M059J (cell line): ENCODE measurements at regions not wholly inside any gene's neighbourhood (a gene's known extent, or its start where the extent isn't known, plus 50 kb on each side); places are given as distances from the start of the nearest gene placed in this dataset.
A peak's percentile ranks its signal among the peaks of the same experiment; 100 is the strongest.

ENCODE experiments used
- DNase-seq: peaks from one replicate; pipeline ENCODE4 v3.0.0-alpha.2; 2012; ENCODE audit warnings: low read depth

- DNase-seq: no peak
These were observed 299.1 kb upstream of the DUSP10 start for GRCh38 chr1:222040955-222041354.

DNA sequence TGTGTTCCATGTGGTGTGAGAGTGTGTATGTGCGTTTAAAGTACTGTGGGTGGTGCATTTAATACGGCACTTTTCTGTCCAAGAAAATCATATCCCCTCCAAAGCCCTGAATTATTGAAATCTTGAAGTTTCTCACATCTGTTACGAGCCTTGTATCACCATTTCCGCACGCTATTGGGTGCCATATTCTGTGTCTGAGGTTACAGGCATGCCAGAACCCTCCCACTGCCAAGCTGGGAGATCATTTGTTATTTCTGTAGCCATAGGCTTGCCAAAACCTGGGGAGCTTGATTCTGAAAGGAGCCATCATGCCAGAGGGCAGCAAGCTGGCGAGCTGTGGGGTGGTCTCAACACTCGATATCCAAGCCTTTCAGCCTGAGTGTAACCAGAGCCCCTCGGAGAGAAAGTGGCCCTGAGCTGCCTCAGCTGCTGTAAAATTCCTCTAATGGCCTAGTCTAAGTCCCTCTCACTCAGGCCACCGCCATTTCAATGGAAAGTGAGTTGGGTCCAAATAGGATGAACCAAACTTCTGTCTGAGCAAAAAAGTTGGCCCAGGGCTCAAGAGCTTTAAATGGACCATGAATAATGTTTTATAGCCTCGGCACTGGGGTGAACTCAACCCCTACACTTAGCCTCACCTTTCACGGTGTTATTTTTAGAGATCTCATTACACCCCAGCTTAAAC is 298.4 kb upstream of the DUSP10 start:
- no peak for DNase-seq

GRCh38 chr1:222038971-222039370 is 297.1 kb upstream of the DUSP10 start:
- no peak for DNase-seq

- DNase-seq: no peak
These were observed 295.8 kb upstream of the DUSP10 start for GRCh38 chr1:222037720-222038119.

DNA sequence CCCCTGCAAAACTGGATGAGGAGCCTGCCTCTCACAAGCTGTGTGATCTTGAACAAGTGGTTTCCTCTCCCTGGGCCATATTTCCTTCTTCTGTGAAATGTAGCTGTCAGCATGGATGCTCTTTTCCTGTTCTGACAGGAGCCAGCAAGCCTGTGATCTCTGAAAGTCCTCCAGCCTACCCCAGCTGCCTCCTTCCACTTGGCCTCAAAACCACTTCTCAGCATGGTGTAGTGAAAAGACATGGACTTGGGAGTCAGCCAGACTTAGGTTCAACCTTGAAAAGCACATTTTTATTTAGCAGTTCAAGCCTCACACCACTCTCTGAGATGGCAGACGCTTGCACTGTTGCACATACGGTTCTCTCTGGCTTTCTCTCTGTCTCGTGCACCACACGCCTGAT is 292.9 kb upstream of the DUSP10 start:
- DNase-seq: no peak

DNA sequence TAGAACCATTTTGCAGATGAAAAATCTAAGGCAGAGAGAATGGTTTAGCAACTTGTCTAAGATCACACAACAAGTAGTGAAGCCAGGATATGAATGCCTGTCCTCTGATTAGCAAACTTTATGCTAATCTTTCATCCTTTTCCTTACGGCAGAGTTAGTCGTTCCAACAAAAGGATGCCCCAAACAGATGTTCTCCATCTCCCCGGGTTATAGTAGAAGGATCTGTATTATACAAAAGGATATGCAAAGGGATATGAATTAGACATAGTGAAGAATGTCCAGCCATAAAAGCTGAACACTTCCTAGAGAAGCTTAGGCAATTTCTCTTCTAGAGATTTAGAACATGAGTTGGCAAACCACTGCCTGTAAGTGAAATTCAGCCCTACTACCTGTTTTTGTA is 291.6 kb upstream of the DUSP10 start:
- DNase-seq: no peak

GRCh38 chr1:222031318-222031717 is 289.4 kb upstream of the DUSP10 start:
- no peak for DNase-seq

- no peak for DNase-seq
These were observed 286.8 kb upstream of the DUSP10 start for GRCh38 chr1:222028676-222029075.

DNA sequence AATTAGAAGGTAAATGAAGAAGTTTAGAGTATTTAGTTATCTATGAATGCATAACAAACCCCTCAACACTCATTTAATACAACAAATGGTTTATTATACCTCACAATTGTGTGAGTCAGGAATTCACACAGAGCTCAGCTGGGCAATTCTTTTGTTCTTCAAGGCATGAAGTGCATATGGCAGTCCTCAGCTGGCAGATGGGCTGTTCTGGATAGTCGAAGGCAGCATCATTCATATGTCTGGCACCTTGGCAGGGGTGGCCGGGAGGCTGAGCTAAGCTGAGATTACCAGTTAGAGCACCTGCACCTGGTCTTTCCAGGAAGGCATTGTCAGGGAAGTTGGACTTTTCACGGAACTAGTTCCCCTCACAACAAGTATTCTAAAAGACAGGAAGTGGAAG is 286.2 kb upstream of the DUSP10 start:
- DNase-seq: no peak

- no peak for DNase-seq
These were observed 284.4 kb upstream of the DUSP10 start for GRCh38 chr1:222026280-222026679.

GRCh38 chr1:222023025-222023424 is 281.1 kb upstream of the DUSP10 start:
- no peak for DNase-seq

- no peak for DNase-seq
These were observed 279.2 kb upstream of the DUSP10 start for GRCh38 chr1:222021129-222021528.

DNA sequence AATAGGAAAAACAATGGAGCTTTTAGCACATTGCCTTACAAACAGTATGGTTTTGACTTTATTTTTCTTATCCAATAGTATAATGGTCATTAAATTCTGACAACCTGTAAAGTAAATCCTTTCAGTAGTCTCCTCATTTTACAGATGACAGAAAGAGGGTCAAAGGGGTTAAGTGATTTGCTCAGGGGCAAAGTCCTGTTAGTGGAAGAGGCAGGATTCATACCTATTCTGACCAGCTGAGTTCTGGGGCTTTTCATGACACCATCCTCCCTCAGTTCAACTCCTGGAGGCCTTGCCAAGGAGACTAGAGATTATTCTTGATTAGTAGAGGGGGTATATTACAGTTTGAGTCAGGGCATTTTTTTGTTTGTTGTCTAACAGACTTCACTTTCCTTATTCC is 278.7 kb upstream of the DUSP10 start:
- no peak for DNase-seq

DNA sequence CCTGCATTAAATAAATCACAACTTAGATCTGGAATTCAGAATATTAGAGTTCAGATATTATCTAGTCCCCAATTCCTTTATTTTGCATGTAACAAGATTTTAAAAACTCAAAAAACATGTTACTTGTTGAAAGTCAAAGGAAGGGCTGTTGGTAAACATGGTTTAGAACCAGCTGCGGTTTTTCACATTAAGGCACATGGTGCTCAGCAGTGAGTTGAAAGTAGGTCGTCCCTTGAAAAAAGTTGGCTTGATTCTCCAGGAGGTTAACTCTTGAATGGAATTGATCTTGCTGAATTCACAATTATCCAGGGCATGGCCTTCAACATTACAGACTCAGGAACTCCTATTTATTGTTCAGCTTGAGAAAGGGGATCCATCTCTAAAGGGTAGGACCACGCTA is 277.1 kb upstream of the DUSP10 start:
- no peak for DNase-seq

- no peak for DNase-seq
These were observed 276.2 kb upstream of the DUSP10 start for GRCh38 chr1:222018041-222018440.

- DNase-seq: no peak
These were observed 273.8 kb upstream of the DUSP10 start for GRCh38 chr1:222015686-222016085.

- DNase-seq: no peak
These were observed 272.1 kb upstream of the DUSP10 start for GRCh38 chr1:222014001-222014400.

DNA sequence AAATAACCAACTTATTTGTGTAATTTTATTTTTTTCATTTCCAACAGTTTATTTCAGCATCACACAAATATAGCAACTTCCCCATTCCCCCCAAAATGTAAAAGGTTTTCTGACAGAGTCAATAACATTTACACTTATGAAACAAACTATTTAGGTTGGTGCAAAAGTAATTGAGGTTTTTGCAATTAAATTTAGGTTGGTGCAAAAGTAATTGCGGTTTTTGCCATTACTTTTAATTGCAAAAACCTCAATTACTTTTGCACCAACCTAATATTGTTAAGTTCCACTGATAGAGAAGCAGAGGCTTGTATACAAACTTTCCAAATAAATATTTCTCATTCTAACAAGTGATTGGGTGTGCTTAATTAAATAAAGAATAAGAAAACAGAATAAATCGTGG is 270.9 kb upstream of the DUSP10 start:
- DNase-seq: no peak

DNA sequence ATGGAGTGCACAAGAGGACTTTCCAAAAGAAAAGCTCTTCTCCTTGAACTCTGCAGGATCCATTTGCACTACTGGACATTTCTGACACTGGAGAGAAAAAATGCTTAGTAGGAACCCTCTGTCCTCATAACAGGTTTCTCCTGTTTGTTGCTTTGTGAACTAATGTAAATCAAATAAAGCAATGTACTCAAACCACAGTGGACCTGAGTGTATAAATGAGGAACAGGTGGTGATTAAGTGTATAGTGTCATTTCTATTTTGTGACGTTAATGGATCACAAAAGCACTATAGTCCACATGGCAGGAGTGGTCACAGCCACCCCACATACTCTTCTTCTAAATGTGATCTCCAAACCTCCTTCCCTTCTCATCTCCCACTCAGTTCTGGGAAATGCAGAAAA is 268.4 kb upstream of the DUSP10 start:
- DNase-seq: no peak

GRCh38 chr1:222009105-222009730 is 267.3 kb upstream of the DUSP10 start:
- DNase-seq: peak; percentile 49

GRCh38 chr1:222006715-222007114 is 264.8 kb upstream of the DUSP10 start:
- no peak for DNase-seq

GRCh38 chr1:222004784-222005183 is 262.9 kb upstream of the DUSP10 start:
- no peak for DNase-seq

DNA sequence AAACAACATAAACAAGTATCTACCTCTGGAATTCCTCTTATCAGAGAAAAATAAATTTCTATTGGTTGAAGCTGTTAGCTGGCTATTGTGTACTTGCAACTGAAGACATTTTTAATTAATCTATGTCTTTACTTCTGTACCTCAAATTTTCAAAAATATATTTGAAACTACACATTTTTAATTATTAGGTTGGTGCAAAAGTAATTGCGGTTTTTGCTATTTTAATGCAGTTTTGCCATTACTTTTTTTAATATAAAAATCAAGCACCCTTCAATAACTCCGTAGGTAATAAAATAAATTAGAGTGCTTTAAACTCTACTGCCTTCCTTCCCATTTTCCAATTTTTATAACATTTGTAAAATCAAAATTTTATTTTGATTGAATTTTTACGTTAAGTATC is 262.1 kb upstream of the DUSP10 start:
- DNase-seq: no peak

DNA sequence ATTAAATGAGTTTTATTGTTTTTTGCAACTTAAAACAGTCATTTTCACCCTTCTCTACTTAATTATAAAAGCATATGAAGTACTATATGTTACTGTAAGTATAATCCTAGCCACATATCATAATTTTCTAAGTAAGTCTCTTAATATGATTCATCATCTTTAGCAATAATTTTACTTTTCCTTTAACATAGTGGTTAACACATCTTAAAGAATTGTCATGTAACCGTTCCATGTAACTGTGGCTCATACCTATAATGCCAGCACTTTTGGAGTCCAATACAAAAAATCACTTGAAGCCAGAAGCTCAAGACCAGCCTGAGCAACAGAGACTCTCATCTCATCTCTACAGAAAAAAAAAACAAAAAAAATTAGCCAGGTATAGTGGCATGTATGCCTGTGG is 260.6 kb upstream of the DUSP10 start:
- DNase-seq: no peak
